A549 (cell line): ENCODE measurements at regions not wholly inside any gene's neighbourhood (a gene's known extent, or its start where the extent isn't known, plus 50 kb on each side); places are given as distances from the start of the nearest gene placed in this dataset.
"Not testable (repeated sequence)": the region's sequence is repeated elsewhere in the genome, so short reads cannot be mapped to it uniquely, and the experiment has no call there.

Source experiments
- ATAC-seq, 2 experiments: fragments of 200-7000 bp in 1 of 2; fragments of >200 bp in 1 of 2; cut with Nextera tagmentation in 1 of 2; cut with Tn5 transposase in 1 of 2; 3 replicates each; pipeline versions ENCODE4 v1.8.0 to v1.9.1; 2018 to 2020; ENCODE audit warnings: mild to moderate bottlenecking in 1 of 2, moderate library complexity in 1 of 2
- CTCF ChIA-PET: fragments of 300-600 bp; sonication (Branson Sonifier 250); formaldehyde crosslinking; extraction: SDS; loops from one replicate; lab custom pipeline; 2021; ENCODE audit warnings: antibody characterized with exemption, inconsistent platforms; lab: Yijun Ruan, JAX
- POLR2A ChIA-PET: fragments of 350-600 bp; formaldehyde crosslinking; extraction: SDS; loops from one replicate; lab custom pipeline; 2021; ENCODE audit warnings: antibody characterized with exemption, inconsistent platforms; lab: Yijun Ruan, JAX
- DNase-seq, 2 experiments: peaks; one replicate each; pipeline versions ENCODE4 v3.0.0 to v3.0.0-alpha.2; 2011 to 2016; ENCODE audit warnings: low read depth in 1 of 2, low spot score in 1 of 2
- FAIRE-seq: peaks from 2 replicates; lab custom pipeline; 2011; peaks lifted over from hg19 to GRCh38; lab: Jason Lieb, UNC
- H3K27ac ChIP-seq, 2 experiments: fragments of >200 bp; sonication (Bioruptor Twin); formaldehyde crosslinking; 3 replicates each; pipeline ENCODE4 v1.5.1; 2016 to 2017
- H3K4me1 ChIP-seq: fragments of >200 bp; sonication (Bioruptor Twin); formaldehyde crosslinking; 3 replicates; pipeline ENCODE4 v1.6.1; 2016
- H3K4me2 ChIP-seq: fragments of >200 bp; sonication (Bioruptor Twin); formaldehyde crosslinking; 3 replicates; pipeline ENCODE4 v1.6.1; 2016
- H3K4me3 ChIP-seq: fragments of >200 bp; sonication (Bioruptor Twin); formaldehyde crosslinking; 3 replicates; pipeline ENCODE4 v1.5.1; 2016
- H3K9me3 ChIP-seq: fragments of >200 bp; sonication (Bioruptor Twin); formaldehyde crosslinking; 3 replicates; pipeline ENCODE4 v1.6.1; 2016
- ATOH8 ChIP-seq: fragments of 250-450 bp; sonication (Bioruptor Pico); IDR thresholded peaks from 2 replicates; pipeline ENCODE4 v1.5.0; 2020; ENCODE audit warnings: low read depth, mild to moderate bottlenecking, moderate library complexity
- CBX8 ChIP-seq: fragments of 200-600 bp; sonication (generic); IDR thresholded peaks from 2 replicates; pipeline ENCODE4 v1.6.1; 2016
- EHF ChIP-seq: fragments of 250-450 bp; sonication (Bioruptor Pico); IDR thresholded peaks from 2 replicates; pipeline ENCODE4 v1.5.0; 2020; ENCODE audit warnings: mild to moderate bottlenecking
- EP300 ChIP-seq, 2 experiments: fragments of >200 bp; sonication (Bioruptor Twin); formaldehyde crosslinking; IDR thresholded peaks; 2 replicates in 1 of 2; 3 replicates in 1 of 2; pipeline ENCODE4 v1.6.1; 2016 to 2017
- FOXS1 ChIP-seq: fragments of 250-450 bp; sonication (Bioruptor Pico); IDR thresholded peaks from 2 replicates; pipeline ENCODE4 v1.5.0; 2020; ENCODE audit warnings: mild to moderate bottlenecking, moderate library complexity
- HDAC2 ChIP-seq: fragments of 200-600 bp; sonication (generic); IDR thresholded peaks from 2 replicates; pipeline ENCODE4 v1.6.1; 2016
- HMGXB4 ChIP-seq: fragments of 250-450 bp; sonication (Bioruptor Pico); IDR thresholded peaks from 2 replicates; pipeline ENCODE4 v1.5.0; 2021; ENCODE audit warnings: mild to moderate bottlenecking, moderate library complexity, borderline replicate concordance
- JUN ChIP-seq, 2 experiments: fragments of >200 bp; sonication (Bioruptor Twin); formaldehyde crosslinking; IDR thresholded peaks; 2 replicates in 1 of 2; 3 replicates in 1 of 2; pipeline ENCODE4 v1.6.1; 2016 to 2017
- KDM1A ChIP-seq: fragments of 200-600 bp; sonication (generic); IDR thresholded peaks from 2 replicates; pipeline ENCODE4 v1.6.1; 2016; ENCODE audit warnings: low read depth, mild to moderate bottlenecking
- MAFK ChIP-seq: fragments of 450-650 bp; IDR thresholded peaks from 2 replicates; pipeline ENCODE4 v1.6.1; 2014; ENCODE audit not compliant: partially characterized antibody
- MAX ChIP-seq: IDR thresholded peaks from 2 replicates; pipeline ENCODE4 v1.6.1; 2012
- NPAS2 ChIP-seq: fragments of 250-450 bp; sonication (Bioruptor Pico); IDR thresholded peaks from 2 replicates; pipeline ENCODE4 v1.8.0; 2022; ENCODE audit warnings: mild to moderate bottlenecking, moderate library complexity, borderline replicate concordance
- PBX3 ChIP-seq: IDR thresholded peaks from 2 replicates; pipeline ENCODE4 v1.6.1; 2012
- PHF8 ChIP-seq: fragments of 200-600 bp; sonication (generic); IDR thresholded peaks from 2 replicates; pipeline ENCODE4 v1.6.1; 2016; ENCODE audit warnings: low read depth, mild to moderate bottlenecking, antibody characterized with exemption, moderate library complexity, borderline replicate concordance
- POLR2A ChIP-seq: IDR thresholded peaks from 2 replicates; pipeline ENCODE4 v1.6.1; 2012; ENCODE audit warnings: mild to moderate bottlenecking, low read length
- REST ChIP-seq: fragments of 200-600 bp; sonication (generic); IDR thresholded peaks from 2 replicates; pipeline ENCODE4 v1.6.1; 2016; ENCODE audit warnings: antibody characterized with exemption, mild to moderate bottlenecking, moderate library complexity
- RFX5 ChIP-seq: fragments of 450-650 bp; IDR thresholded peaks from 2 replicates; pipeline ENCODE4 v1.7.1; 2014; ENCODE audit warnings: antibody characterized with exemption, mild to moderate bottlenecking, moderate library complexity
- SMC3 ChIP-seq: fragments of >200 bp; sonication (Bioruptor Twin); formaldehyde crosslinking; IDR thresholded peaks from 3 replicates; pipeline ENCODE4 v1.6.1; 2018; ENCODE audit warnings: inconsistent platforms
- TFCP2L1 ChIP-seq: fragments of 250-450 bp; sonication (Bioruptor Pico); IDR thresholded peaks from 2 replicates; pipeline ENCODE4 v1.5.0; 2021; ENCODE audit warnings: mild to moderate bottlenecking
- TP53 ChIP-seq: fragments of 250-450 bp; sonication (Bioruptor Pico); IDR thresholded peaks from 2 replicates; pipeline ENCODE4 v1.5.0; 2021; ENCODE audit warnings: mild to moderate bottlenecking, moderate library complexity
- ZC3H11A ChIP-seq: fragments of 450-650 bp; IDR thresholded peaks from 2 replicates; pipeline ENCODE4 v1.6.1; 2014; ENCODE audit warnings: antibody characterized with exemption, mild to moderate bottlenecking
- ZFP36 ChIP-seq: fragments of 450-650 bp; IDR thresholded peaks from 2 replicates; pipeline ENCODE4 v1.6.1; 2014; ENCODE audit warnings: borderline replicate concordance; ENCODE audit not compliant: partially characterized antibody
- whole genome bisulfite sequencing: methylation state at CpG from one replicate; pipeline ENCODE4 v1.1.6; 2017; ENCODE audit errors: missing lambda C conversion rate; 5-methylcytosine and 5-hydroxymethylcytosine counted together

GRCh38 chr4:66475596-66475995 lies 805.3 kb upstream of the EPHA5 start:
- POLR2A ChIA-PET: no interaction called here
- no peak for FAIRE-seq

GRCh38 chr4:66465111-66465510 lies 794.8 kb upstream of the EPHA5 start:
- Histone ChIP-seq H3K9me3 (no peaks in the 10 kb centered on the region), H3K4me2 (no peak overlapping the region), H3K4me1 (no peaks in the 10 kb centered on the region), H3K27ac (no peak overlapping the region), H3K4me3 (no peak overlapping the region)
- POLR2A ChIA-PET: no interaction called here
- DNase-seq (no peak), ATAC-seq (no peak), FAIRE-seq (no peak)
- WGBS: 71% methylated on average over 4 of the region's 4 CpGs
- no peak for TF ChIP-seq JUN (IDR thresholded peaks at IDR 0.05)
- TF ChIP-seq PBX3: no peak
- no peak for TF ChIP-seq TP53 (CRISPR knock-in tag)
- no peak for TF ChIP-seq FOXS1 (CRISPR knock-in tag)
- no peak for TF ChIP-seq EHF
- no peak for TF ChIP-seq TFCP2L1 (CRISPR knock-in tag)
- TF ChIP-seq MAX: no peak
- TF ChIP-seq NPAS2 (CRISPR knock-in tag): no peak
- CTCF ChIA-PET: no interaction called here

More at GRCh38 chr4:66475596-66475995, 805.3 kb upstream of the EPHA5 start:
- Histone ChIP-seq H3K27ac (no peak overlapping the region), H3K4me2 (no peak overlapping the region), H3K4me3 (no peak overlapping the region), H3K4me1 (no peaks in the 10 kb centered on the region), H3K9me3 (no peaks in the 10 kb centered on the region)
- no peak for DNase-seq
- no peak for ATAC-seq
- 87% methylated on average over 3 of the region's 3 CpGs for WGBS
- CTCF ChIA-PET: no interaction called here
- TF ChIP-seq POLR2A (no peak), PHF8 (no peak), MAFK (no peak), HMGXB4 (CRISPR knock-in tag) (no peak), CBX8 (no peak), SMC3 (no peak), RFX5 (no peak), KDM1A (no peak), EP300 (IDR thresholded peaks at IDR 0.05) (no peak), ZFP36 (no peak), HDAC2 (no peak), REST (no peak), ATOH8 (no peak), MAX (no peak), ZC3H11A (no peak)

- H3K9me3 ChIP-seq, CTCF ChIA-PET, H3K4me1 ChIP-seq, H3K27ac ChIP-seq, FAIRE-seq, ATAC-seq, DNase-seq, H3K4me2 ChIP-seq, POLR2A ChIA-PET, H3K4me3 ChIP-seq: not testable (repeated sequence)
- WGBS: 64% methylated on average over 5 of the region's 7 CpGs
Observed at GRCh38 chr4:66462890-66463289, 792.6 kb upstream of the EPHA5 start.
